ENCODE measurements at regions not wholly inside any gene's neighbourhood (a gene's known extent, or its start where the extent isn't known, plus 50 kb on each side); places are given as distances from the start of the nearest gene placed in this dataset.
A peak's percentile ranks its signal among the peaks of the same experiment; 100 is the strongest.
"Not testable (repeated sequence)": the region's sequence is repeated elsewhere in the genome, so short reads cannot be mapped to it uniquely, and the experiment has no call there.

GRCh38 chr4:120636120-120636630 lies 286.4 kb downstream of the PRDM5 start:
- peak; percentile 15 for DNase-seq (ENCODE audit: low spot score)

- DNase-seq (ENCODE audit: low spot score), result peak; percentile 42
Observed at GRCh38 chr4:120633810-120634209, 288.7 kb downstream of the PRDM5 start.

- no peak for DNase-seq (ENCODE audit: low spot score)
Observed at GRCh38 chr4:120630427-120630826, 292.1 kb downstream of the PRDM5 start.

GRCh38 chr4:120629546-120630108 lies 292.9 kb downstream of the PRDM5 start:
- no peak for DNase-seq (ENCODE audit: low spot score)

- DNase-seq (ENCODE audit: low spot score), result no peak
Observed at GRCh38 chr4:120622601-120623000, 299.9 kb downstream of the PRDM5 start.

GRCh38 chr4:120617171-120617570 lies 305.4 kb downstream of the PRDM5 start:
- DNase-seq (ENCODE audit: low spot score), result no peak

GRCh38 chr4:120616041-120616440 lies 306.5 kb downstream of the PRDM5 start:
- peak; percentile 33 for DNase-seq (ENCODE audit: low spot score)

- DNase-seq (ENCODE audit: low spot score), result no peak
Observed at GRCh38 chr4:120613778-120614177, 308.7 kb downstream of the PRDM5 start.

- DNase-seq (ENCODE audit: low spot score), result no peak
Observed at GRCh38 chr4:120611092-120611491, 311.4 kb downstream of the PRDM5 start.

- DNase-seq (ENCODE audit: low spot score), result no peak
Observed at GRCh38 chr4:120591038-120591437, 331.5 kb downstream of the PRDM5 start.

- DNase-seq (ENCODE audit: low spot score), result no peak
Observed at GRCh38 chr4:120589787-120590186, 332.7 kb downstream of the PRDM5 start.

GRCh38 chr4:120568731-120569130 lies 353.8 kb downstream of the PRDM5 start:
- no peak for DNase-seq (ENCODE audit: low spot score)

- DNase-seq (ENCODE audit: low spot score), result no peak
Observed at GRCh38 chr4:120561648-120562047, 360.9 kb downstream of the PRDM5 start.

- no peak for DNase-seq (ENCODE audit: low spot score)
Observed at GRCh38 chr4:120557372-120557771, 365.2 kb downstream of the PRDM5 start.

- DNase-seq (ENCODE audit: low spot score), result no peak
Observed at GRCh38 chr4:120555058-120555457, 367.5 kb downstream of the PRDM5 start.

- DNase-seq (ENCODE audit: low spot score), result no peak
Observed at GRCh38 chr4:120554086-120554485, 368.4 kb downstream of the PRDM5 start.

GRCh38 chr4:120550624-120551220 lies 371.8 kb downstream of the PRDM5 start:
- DNase-seq (ENCODE audit: low spot score), result not testable (repeated sequence)

- DNase-seq (ENCODE audit: low spot score), result no peak
Observed at GRCh38 chr4:120549011-120549570, 373.4 kb downstream of the PRDM5 start.

GRCh38 chr4:120545391-120545790 lies 377.1 kb downstream of the PRDM5 start:
- no peak for DNase-seq (ENCODE audit: low spot score)

GRCh38 chr4:120544838-120545237 lies 377.7 kb downstream of the PRDM5 start:
- DNase-seq (ENCODE audit: low spot score), result no peak

- DNase-seq (ENCODE audit: low spot score), result no peak
Observed at GRCh38 chr4:120540625-120541024, 381.9 kb downstream of the PRDM5 start.

GRCh38 chr4:120536884-120537283 lies 385.6 kb downstream of the PRDM5 start:
- DNase-seq (ENCODE audit: low spot score), result no peak

- no peak for DNase-seq (ENCODE audit: low spot score)
Observed at GRCh38 chr4:120528428-120528827, 394.1 kb downstream of the PRDM5 start.

GRCh38 chr4:120526033-120526432 lies 396.5 kb downstream of the PRDM5 start:
- DNase-seq (ENCODE audit: low spot score), result no peak

All from COLO829 (cell line).